GM12801 (cell line): ENCODE measurements at regions not wholly inside any gene's neighbourhood (a gene's known extent, or its start where the extent isn't known, plus 50 kb on each side); places are given as distances from the start of the nearest gene placed in this dataset.

Experiments used
- TF ChIP-seq, protein P1 (sequence below): IDR thresholded peaks from one replicate; pipeline ENCODE4 v1.5.1; 2011; ENCODE audit warnings: control low read depth; ENCODE audit not compliant: insufficient read length; ENCODE audit errors: extremely low read depth

DNA sequence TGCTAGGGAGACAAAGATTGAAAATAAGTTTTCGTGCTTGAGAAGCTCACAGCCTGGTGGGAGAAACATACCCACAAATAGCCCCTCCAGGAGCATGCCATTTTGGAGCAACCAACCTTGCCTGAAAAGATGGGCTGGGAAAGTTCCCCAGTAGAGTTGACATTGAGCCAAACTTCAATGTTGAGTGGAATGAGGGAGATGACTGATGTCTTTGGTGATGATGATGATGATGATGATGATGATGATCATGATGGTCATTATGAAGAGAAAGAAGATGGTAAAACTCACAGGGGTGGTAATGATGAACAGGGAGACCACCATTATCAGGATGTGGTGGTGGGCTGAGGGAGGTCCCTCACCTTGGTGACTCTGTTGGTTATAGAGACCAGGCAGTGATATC lies 50.1 kb upstream of the ADRA1D start:
- TF ChIP-seq, protein P1, sequence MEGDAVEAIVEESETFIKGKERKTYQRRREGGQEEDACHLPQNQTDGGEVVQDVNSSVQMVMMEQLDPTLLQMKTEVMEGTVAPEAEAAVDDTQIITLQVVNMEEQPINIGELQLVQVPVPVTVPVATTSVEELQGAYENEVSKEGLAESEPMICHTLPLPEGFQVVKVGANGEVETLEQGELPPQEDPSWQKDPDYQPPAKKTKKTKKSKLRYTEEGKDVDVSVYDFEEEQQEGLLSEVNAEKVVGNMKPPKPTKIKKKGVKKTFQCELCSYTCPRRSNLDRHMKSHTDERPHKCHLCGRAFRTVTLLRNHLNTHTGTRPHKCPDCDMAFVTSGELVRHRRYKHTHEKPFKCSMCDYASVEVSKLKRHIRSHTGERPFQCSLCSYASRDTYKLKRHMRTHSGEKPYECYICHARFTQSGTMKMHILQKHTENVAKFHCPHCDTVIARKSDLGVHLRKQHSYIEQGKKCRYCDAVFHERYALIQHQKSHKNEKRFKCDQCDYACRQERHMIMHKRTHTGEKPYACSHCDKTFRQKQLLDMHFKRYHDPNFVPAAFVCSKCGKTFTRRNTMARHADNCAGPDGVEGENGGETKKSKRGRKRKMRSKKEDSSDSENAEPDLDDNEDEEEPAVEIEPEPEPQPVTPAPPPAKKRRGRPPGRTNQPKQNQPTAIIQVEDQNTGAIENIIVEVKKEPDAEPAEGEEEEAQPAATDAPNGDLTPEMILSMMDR = no peak
